H1 (cell line): ENCODE measurements at regions not wholly inside any gene's neighbourhood (a gene's known extent, or its start where the extent isn't known, plus 50 kb on each side); places are given as distances from the start of the nearest gene placed in this dataset.

Source experiments
- CBX5 ChIP-seq: fragments of 300-800, 300-1000 bp; sonication (generic); IDR thresholded peaks from 2 replicates; pipeline ENCODE4 v1.7.1; 2016; ENCODE audit warnings: antibody characterized with exemption, low read length, low read depth
- HDAC6 ChIP-seq: IDR thresholded peaks from one replicate; pipeline ENCODE4 v1.7.1; 2012; ENCODE audit warnings: low read depth, mild to moderate bottlenecking, inconsistent platforms, low read length, moderate library complexity
- JUN ChIP-seq: IDR thresholded peaks from 2 replicates; pipeline ENCODE4 v1.6.1; 2011; ENCODE audit warnings: low read depth, mild to moderate bottlenecking, improper control_type of control experiment, low read length
- NANOG ChIP-seq: IDR thresholded peaks from 2 replicates; pipeline ENCODE4 v1.6.1; 2011; ENCODE audit warnings: low read length, low read depth, mild to moderate bottlenecking, inconsistent platforms; ENCODE audit not compliant: insufficient read depth, poor library complexity, severe bottlenecking
- SIRT6 ChIP-seq: IDR thresholded peaks from one replicate; pipeline ENCODE4 v1.7.1; 2012; ENCODE audit warnings: low read length, inconsistent platforms
- TCF12 ChIP-seq: IDR thresholded peaks from 2 replicates; pipeline ENCODE4 v1.6.1; 2011; ENCODE audit warnings: low read depth, mild to moderate bottlenecking, low read length
- TF ChIP-seq, protein P1 (sequence below): fragments of 300-600 bp; sonication (generic); IDR thresholded peaks from 2 replicates; pipeline ENCODE4 v1.7.1; 2012; ENCODE audit warnings: low read length, moderate library complexity, mild to moderate bottlenecking, inconsistent platforms; ENCODE audit not compliant: insufficient replicate concordance
- TF ChIP-seq, protein P2 (sequence below): IDR thresholded peaks from 2 replicates; pipeline ENCODE4 v1.6.1; 2012; ENCODE audit warnings: inconsistent platforms
- TF ChIP-seq, protein P3 (sequence below): IDR thresholded peaks from 2 replicates; pipeline ENCODE4 v1.6.1; 2011; ENCODE audit warnings: low read length, improper control_type of control experiment

DNA sequence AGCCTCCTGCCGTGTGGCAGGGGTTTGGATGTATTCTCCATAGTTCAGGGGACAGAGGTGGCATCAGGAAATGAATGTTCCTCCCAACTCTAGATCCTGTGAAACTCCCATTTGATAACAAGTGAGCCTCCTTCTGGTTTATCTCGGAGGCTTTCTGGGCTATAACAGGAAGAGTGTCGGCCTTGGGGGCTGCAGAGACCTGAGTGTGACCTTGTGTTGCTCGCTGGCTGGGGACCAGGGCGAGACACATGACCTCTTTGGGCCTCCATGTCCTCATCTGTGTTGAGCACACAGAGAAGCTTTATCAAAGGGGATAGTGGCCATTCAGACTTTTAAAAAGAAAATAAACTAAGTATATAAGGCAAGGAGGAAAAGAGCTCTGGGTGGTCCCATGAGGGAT lies 78.0 kb upstream of the SMNDC1 start (continued):
- TF ChIP-seq, protein P1, sequence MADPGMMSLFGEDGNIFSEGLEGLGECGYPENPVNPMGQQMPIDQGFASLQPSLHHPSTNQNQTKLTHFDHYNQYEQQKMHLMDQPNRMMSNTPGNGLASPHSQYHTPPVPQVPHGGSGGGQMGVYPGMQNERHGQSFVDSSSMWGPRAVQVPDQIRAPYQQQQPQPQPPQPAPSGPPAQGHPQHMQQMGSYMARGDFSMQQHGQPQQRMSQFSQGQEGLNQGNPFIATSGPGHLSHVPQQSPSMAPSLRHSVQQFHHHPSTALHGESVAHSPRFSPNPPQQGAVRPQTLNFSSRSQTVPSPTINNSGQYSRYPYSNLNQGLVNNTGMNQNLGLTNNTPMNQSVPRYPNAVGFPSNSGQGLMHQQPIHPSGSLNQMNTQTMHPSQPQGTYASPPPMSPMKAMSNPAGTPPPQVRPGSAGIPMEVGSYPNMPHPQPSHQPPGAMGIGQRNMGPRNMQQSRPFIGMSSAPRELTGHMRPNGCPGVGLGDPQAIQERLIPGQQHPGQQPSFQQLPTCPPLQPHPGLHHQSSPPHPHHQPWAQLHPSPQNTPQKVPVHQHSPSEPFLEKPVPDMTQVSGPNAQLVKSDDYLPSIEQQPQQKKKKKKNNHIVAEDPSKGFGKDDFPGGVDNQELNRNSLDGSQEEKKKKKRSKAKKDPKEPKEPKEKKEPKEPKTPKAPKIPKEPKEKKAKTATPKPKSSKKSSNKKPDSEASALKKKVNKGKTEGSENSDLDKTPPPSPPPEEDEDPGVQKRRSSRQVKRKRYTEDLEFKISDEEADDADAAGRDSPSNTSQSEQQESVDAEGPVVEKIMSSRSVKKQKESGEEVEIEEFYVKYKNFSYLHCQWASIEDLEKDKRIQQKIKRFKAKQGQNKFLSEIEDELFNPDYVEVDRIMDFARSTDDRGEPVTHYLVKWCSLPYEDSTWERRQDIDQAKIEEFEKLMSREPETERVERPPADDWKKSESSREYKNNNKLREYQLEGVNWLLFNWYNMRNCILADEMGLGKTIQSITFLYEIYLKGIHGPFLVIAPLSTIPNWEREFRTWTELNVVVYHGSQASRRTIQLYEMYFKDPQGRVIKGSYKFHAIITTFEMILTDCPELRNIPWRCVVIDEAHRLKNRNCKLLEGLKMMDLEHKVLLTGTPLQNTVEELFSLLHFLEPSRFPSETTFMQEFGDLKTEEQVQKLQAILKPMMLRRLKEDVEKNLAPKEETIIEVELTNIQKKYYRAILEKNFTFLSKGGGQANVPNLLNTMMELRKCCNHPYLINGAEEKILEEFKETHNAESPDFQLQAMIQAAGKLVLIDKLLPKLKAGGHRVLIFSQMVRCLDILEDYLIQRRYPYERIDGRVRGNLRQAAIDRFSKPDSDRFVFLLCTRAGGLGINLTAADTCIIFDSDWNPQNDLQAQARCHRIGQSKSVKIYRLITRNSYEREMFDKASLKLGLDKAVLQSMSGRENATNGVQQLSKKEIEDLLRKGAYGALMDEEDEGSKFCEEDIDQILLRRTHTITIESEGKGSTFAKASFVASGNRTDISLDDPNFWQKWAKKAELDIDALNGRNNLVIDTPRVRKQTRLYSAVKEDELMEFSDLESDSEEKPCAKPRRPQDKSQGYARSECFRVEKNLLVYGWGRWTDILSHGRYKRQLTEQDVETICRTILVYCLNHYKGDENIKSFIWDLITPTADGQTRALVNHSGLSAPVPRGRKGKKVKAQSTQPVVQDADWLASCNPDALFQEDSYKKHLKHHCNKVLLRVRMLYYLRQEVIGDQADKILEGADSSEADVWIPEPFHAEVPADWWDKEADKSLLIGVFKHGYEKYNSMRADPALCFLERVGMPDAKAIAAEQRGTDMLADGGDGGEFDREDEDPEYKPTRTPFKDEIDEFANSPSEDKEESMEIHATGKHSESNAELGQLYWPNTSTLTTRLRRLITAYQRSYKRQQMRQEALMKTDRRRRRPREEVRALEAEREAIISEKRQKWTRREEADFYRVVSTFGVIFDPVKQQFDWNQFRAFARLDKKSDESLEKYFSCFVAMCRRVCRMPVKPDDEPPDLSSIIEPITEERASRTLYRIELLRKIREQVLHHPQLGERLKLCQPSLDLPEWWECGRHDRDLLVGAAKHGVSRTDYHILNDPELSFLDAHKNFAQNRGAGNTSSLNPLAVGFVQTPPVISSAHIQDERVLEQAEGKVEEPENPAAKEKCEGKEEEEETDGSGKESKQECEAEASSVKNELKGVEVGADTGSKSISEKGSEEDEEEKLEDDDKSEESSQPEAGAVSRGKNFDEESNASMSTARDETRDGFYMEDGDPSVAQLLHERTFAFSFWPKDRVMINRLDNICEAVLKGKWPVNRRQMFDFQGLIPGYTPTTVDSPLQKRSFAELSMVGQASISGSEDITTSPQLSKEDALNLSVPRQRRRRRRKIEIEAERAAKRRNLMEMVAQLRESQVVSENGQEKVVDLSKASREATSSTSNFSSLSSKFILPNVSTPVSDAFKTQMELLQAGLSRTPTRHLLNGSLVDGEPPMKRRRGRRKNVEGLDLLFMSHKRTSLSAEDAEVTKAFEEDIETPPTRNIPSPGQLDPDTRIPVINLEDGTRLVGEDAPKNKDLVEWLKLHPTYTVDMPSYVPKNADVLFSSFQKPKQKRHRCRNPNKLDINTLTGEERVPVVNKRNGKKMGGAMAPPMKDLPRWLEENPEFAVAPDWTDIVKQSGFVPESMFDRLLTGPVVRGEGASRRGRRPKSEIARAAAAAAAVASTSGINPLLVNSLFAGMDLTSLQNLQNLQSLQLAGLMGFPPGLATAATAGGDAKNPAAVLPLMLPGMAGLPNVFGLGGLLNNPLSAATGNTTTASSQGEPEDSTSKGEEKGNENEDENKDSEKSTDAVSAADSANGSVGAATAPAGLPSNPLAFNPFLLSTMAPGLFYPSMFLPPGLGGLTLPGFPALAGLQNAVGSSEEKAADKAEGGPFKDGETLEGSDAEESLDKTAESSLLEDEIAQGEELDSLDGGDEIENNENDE: no peak
- TF ChIP-seq TCF12 (no peak), CBX5 (no peak), NANOG (no peak), HDAC6 (no peak), JUN (no peak), SIRT6 (no peak)
- TF ChIP-seq, protein P2, sequence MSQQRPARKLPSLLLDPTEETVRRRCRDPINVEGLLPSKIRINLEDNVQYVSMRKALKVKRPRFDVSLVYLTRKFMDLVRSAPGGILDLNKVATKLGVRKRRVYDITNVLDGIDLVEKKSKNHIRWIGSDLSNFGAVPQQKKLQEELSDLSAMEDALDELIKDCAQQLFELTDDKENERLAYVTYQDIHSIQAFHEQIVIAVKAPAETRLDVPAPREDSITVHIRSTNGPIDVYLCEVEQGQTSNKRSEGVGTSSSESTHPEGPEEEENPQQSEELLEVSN: no peak
- TF ChIP-seq, protein P3, sequence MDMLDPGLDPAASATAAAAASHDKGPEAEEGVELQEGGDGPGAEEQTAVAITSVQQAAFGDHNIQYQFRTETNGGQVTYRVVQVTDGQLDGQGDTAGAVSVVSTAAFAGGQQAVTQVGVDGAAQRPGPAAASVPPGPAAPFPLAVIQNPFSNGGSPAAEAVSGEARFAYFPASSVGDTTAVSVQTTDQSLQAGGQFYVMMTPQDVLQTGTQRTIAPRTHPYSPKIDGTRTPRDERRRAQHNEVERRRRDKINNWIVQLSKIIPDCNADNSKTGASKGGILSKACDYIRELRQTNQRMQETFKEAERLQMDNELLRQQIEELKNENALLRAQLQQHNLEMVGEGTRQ: no peak
